Suppressor macrophage treated with lipopolysaccharide for 1 hour (primary cell): ENCODE measurements at regions not wholly inside any gene's neighbourhood (a gene's known extent, or its start where the extent isn't known, plus 50 kb on each side); places are given as distances from the start of the nearest gene placed in this dataset.
A peak's percentile ranks its signal among the peaks of the same experiment; 100 is the strongest.
"Not testable (repeated sequence)": the region's sequence is repeated elsewhere in the genome, so short reads cannot be mapped to it uniquely, and the experiment has no call there.

ENCODE experiments used
- DNase-seq, 3 donors: peaks; one replicate each; pipeline ENCODE4 v3.0.0-alpha.2; 2020 to 2022

DNA sequence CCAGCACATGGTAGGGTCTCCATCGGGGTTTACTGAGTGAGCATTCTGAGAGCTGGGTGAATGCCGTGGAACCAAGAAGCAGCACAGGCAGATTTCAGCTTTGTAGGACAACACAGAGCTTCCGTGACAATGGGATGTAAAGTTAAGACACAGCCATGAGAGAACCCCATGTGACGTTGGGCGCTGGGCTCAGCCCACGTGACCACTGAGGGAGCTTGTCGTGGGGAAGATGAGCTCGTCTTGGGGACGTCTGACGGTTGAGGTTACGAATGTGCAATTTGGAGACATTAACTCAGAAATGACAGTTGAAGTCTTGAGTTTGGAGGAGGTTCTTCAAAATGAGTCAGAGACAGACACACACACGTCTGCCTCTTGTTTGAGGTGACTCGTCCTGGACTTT, 51.5 kb upstream of the MUC20 start:
- DNase-seq, result peak; percentile 17 to 65 (median 36)

DNA sequence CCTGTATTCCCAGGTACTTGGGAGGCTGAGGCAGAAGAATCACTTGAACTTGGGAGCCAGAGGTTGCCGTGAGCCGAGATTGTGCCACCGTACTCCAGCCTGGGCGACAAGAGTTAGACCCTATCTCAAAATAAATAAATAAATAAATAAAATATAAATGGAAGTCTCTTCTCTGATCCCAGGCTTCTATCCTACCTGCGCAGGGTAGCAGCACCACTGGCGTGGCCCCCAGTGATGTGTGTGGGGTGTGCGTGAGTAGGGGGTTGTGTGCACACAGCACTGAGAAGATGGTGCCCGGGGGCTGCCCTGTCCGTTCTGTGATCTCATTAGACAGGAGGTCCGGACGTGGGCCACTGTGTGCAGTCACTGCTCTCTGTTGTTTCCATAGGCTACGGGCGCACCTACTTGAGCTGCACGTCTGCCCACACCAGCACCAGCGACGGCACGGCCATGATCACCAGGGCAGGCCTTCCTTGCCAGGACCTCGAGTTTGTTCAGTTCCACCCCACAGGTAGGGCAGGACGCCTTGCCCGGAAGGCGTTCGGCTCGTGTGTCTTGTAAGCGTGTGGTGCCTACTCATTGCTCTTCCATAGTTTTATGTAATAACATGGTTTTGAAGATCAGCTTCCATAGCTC, 52.5 kb upstream of the MUC20 start:
- DNase-seq, result not testable (repeated sequence)

DNA sequence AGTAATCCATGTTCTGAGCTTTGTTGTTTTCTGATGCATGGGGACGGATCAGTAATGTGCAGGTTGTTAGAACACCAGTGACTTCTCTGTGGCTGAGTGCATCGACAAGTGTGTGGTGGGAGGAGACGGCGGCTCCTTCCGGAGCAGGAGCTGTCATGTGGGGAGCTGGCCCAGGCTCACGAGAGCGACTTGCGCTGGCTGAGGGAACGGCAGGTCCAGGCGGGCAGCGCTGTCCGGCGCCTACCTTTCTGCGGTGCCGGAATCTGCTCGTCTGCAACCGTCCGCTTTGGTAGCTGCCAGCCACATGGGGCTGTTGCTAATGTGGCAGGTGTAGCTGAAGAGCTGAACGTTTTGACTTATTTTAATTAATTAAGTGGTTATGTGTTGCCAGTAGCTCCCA, 55.5 kb upstream of the MUC20 start:
- DNase-seq, result not testable (repeated sequence)

DNA sequence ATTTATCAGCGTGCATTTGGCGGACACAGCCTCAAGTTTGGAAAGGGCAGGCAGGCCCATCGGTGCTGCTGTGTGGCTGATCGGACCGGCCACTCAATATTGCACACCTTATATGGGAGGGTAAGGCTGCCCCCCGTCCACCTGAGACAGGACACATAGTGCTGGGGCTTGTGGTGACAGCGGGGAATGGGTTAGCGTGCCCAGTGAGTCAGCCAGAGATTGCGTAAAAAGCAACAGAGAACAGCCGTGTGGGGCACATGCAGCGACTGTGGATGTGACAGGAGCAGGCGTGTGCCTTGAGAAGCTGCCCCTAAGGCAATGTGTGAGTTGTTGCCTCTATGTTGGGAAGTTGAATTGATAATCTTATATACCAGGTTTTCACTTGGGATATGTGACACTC, 56.6 kb upstream of the MUC20 start:
- peak in 1 of 3 donors; percentile 18 for DNase-seq

DNA sequence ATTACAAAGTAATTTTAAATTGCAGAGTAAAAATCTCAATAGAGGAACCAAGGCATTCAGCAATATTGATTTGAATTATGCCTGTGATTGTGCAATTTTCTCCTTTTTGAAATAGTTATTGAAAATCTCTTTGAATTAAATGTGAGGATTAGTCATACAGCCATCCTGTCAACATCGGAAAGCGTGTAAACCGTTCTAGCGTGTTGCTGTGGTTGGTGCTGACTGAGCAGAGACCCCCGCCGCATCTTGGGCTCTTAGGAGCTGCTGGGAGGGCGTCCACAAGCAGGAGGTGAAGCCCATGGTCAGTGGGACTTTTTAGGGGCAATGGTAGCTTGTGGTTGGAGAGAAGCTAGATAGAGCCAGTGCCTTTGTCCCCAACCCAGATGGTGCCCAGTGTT, 61.6 kb upstream of the MUC20 start:
- not testable (repeated sequence) for DNase-seq

DNA sequence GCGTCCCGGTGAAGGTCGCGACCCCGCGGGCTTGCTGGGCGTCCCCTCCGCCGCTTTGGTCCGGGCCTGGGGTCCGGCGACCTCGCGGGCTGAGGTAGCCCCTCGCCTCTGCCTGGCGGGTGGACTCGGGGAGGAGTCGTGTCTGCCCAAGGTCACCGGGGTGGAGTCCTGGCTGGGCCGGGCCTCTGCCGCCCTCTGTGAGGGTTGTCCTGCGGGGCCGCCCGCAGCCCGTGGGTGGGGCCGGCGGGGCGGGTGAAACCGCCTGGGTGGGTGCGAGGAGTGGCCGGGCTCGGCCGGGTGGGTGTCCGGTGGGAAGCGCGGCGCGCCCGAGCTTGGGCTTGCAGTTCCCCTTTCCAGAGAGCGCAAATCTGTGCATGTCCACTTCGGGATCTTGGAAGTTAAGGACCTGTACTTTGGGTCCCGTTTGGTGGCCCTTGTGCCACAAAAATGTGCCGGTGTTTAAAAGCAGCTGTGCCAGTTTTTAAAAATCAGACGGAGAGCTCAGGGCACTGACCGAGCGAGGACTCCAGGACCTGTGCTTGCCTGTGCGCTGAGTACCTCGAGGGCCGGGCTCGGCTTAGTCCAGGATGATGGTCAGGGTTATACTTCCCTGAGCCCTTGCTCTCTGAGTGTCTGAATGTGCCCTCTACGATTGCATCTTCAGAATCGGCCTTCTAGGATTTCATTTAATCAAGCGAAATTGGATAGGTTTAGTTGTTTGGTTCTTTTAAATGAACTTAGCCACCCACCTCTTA, 62.2 kb upstream of the MUC20 start:
- not testable (repeated sequence) for DNase-seq

DNA sequence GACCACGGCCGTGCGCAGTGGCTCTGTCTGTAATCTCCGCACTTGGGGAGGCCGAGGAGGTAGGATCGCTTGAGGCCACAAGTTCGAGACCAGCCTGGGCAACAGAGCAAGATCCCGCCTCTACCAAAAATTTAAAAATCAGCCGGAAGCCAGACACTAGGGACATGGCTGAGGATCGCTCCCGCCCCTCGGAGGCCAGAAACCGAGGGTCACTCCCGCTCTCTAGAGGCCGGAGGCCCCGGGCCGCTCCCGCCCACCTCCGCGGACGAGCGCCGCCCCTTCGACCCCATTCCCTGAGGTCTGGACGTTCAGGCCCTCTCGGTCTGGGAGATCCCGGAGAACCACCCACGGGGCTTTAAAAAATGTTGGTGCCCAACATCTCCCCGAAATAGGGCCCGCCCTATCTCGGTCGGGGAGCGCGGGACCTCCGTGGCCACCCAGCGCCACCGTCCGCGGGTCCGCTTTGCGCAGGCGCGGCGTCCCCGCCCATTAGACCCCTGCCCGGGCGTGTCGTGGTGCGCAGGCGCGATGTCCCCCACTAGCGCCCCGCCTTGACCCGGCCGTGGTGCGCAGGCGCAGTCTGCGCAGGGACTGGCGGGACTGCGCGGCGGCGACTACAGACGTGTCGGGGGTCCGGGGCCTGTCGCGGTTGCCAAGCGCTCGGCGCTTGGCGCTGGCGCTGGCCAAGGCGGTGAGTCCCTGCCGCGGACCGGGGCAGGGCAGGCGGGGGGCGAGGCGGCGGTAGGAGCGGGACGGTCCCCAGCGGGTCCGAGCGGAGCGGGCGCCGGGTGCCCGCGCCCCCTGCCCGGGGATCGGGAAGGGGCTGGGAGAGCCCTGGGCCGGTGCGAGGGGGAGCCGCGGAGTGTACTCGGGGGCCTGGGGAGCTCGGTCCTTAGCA, 63.1 kb upstream of the MUC20 start:
- peak; percentile 1 to 95 (median 94) for DNase-seq

DNA sequence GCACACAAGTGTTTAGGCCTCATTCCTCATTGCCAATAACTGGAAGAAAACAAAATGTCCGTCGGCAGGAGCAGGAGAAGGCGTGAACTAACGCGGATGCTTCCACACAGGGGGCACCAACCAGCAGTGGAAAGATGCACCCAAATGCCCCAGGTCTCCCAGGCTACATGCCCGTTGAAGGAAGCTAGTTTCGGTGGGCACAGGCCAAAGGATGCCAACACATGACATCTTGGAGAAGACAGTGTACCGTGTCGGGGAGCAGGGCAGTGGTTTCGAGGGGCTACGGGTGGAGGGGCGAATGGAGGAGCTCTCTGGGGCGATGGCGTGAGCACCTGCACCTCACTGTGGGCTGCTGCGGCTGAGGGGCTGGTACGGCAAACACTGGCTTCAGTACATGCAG, 64.7 kb upstream of the MUC20 start:
- DNase-seq, result not testable (repeated sequence)

DNA sequence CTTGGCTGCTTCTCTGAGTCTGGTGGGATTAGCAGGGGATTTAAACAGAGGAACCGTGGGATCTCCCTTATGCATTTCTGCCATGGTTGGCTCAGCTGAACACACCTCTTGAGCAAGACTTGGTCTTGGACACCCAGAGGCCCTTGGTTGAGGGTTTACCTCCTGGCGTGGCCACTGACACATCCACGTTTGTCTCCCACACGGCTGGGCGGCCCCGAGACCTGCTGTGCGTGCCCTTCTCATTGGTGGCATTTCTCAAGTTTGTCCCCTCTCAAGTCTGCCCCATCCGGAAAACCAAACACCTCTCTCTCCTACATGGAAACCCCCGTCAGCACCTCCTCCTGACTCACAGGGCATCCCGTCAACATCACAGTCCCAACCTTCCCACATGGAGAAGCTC, 66.0 kb upstream of the MUC20 start:
- not testable (repeated sequence) for DNase-seq

DNA sequence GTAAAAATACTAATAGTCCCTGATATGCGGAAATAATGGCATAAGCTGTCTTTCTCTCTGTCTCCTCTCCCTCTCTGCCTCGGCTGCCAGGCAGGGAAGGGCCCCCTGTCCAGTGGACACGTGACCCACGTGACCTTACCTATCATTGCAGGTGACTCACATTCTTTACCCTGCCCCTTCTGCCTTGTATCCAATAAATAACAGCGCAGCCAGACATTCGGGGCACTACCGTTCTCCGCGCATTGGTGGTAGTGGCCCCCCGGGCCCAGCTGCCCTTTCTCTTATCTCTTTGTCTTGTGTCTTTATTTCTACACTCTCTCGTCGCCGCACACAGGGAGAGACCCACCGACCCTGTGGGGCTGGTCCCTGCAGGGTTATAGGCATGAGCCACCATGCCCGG, 66.6 kb upstream of the MUC20 start:
- DNase-seq, result not testable (repeated sequence)

DNA sequence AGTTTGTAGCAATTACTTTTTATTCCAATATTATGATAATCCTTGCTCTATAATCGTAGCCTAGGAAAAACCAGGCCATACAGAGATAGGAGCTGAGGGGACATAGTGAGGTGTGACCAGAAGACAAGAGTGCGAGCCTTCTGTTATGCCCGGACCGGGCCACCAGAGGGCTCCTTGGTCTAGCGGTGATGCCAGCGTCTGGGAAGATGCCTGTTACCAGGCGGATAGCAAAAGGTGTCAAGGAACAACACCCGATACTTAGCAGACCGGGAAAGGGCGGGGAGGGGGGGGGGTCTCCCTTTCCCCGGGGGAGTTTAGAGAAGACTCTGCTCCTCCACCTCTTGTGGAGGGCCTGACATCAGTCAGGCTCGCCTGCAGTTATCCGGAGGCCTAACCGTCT, 67.1 kb upstream of the MUC20 start:
- DNase-seq, result peak in 2 of 3 donors; percentile 3 to 39

DNA sequence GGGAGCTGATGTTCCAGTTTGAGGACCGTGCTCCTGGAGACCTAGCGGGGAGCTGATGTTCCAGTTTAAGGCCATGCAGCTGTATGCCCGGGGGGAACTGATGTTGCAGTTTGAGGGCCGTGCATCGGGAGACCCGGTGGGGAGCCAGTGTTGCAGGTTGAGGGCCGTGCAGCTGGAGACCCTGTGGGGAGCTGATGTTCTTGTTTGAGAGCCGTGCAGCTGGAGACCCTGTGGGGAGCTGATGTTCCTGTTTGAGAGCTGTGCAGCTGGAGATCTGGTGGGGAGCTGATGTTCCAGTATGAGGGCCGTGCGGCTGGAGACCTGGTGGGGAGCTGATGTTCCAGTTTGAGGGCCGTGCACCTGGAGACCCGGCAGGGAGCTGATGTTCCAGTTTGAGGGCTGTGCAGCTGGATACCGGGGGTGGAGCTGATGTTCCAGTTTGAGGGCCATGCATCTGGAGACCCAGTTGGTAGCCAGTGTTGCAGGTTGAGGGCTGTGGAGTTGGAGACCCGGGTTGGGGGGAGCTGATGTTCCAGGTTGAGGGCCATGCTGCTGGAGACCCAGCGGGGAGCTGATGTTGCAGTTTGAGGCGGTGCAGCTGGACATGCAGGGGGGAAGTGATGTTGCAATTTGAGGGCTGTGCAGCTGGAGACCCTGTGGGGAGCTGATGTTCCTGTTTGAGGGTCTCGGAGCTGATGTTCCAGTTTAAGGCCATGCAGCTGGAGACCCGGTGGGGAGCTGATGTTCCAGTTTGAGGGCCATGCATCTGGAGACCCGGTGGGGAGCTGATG, 64.4 kb upstream of the APOD start:
- not testable (repeated sequence) for DNase-seq

DNA sequence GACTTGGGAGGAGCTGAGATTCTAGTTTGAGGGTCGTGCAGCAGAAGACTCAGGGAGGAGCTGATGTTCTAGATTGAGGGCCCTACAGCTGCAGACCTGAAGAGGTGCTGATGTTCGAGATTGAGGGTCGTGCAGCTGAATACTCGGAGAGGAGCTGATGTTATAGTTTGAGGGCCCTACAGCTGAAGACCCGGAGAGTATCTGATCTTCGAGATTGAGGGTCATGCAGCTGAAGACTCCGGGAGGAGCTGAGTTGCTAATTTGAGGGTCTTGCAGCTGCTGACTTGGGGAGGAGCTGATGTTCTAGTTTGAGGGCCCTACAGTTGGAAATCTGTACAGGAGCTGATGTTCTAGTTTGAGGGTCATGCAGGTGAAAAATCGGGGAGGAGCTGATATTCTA, 62.1 kb upstream of the APOD start:
- not testable (repeated sequence) for DNase-seq

DNA sequence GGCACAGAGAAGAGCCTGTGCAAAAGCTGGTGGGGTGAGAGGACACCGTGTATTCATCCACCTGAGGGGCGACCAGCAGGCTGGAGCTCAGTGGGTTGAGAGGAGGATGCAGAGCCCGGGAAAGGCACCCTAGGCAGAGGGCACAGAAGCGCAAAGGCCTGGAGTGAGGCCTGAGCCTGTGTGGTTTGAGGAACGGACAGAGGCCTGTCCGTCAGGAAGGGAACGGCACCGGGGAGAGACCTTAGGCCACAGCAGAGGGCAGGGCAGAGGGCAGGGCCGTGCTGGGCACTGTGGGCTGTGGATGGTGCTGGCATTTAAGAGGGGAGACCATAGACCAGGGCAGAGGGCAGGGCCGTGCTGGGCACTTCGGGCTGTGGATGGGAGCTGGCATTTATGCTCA, 59.5 kb upstream of the APOD start:
- DNase-seq, result peak in 1 of 3 donors; percentile 17

DNA sequence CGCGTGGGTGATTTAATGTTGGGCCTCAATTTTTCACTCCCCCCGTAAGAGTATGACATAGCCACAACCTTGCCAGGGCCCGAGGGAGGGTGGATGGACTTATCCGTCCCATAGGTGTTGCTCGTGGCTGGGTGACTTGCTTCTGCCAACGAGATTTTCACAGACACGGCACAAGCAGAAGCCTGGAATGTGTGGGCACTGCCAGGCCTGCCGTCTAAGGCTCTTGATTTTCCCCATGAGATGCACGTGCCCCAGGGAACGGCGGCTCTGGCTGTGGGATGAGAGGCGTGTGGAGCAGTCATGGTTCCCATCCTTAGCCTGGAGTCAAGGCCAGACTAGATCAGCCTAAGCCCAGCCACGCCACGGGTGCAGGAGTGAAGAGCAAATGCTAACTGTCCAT, 58.6 kb upstream of the APOD start:
- DNase-seq, result peak in 1 of 3 donors; percentile 12

DNA sequence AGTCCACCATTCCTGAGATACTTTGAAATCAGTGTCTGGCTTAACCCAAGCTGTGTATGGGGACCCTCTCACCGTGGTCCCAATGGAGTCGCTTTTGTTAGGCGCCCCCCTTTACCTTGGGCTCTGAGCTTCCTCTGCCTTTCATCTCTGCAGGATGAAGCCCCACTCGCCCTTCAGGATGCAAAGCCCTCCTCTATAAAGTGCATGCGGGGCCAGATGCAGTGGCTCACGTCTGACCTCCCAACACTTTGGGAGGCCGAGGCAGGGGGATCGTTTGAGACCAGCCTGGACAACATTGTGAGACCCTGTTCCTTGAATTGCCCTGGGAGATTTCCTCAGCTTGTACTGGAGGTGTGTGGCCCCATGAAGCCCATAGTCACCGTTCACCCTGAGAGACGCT, 54.7 kb upstream of the APOD start:
- not testable (repeated sequence) for DNase-seq

DNA sequence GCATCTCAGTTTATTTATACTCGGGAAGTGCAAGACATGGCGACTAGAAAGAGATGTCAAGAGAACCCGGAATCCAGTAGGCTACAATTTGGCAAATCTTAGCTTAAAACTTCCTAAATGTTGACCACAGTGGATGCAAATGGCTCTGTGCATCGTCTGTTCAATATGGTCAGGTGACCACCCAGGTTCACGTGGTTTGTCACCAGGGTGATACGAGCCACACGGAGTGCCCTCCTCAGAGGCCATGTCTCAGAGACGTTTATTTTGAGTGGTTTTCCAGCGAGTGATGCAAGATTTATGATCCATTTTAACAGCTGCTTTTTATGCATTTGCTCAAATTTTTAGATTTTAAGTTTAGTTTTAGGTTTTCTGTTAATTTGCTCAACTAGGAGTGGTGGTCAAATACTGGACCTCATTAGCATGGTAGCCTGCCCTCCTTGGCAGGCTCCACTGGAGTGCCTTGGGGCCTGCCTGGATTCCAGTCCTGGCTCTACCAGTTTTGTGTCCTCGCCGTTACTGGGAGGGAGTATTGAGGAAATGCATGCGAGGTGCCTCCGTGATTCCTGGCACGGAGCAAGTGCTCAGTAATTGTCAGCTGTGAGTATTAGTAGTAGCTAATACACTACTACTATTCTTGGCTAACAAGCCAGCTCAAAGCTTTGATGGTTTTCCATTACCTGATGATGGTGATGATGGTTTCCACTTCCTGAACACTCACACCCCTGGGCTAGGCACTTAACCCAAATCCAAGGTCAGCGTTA, 53.9 kb upstream of the APOD start:
- not testable (repeated sequence) for DNase-seq

DNA sequence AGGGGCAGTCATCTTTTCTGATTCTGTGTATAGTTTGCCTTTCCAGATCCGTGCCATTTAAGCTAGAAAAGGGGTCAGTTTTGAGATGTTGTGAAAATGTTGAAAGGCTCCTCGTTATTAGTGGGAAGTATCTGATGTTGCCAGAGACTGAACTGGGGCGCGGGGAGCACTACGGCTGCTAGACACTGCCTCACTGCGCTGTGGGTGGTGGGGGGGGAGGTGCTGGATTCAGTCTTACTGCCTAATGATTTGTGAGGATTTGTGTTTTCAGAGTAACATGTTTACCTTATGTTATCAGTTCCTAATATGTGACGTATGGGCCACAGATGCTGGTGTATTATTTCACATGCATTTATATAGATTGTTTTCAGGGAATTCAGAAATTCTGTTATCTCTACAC, 53.3 kb upstream of the APOD start:
- not testable (repeated sequence) for DNase-seq

DNA sequence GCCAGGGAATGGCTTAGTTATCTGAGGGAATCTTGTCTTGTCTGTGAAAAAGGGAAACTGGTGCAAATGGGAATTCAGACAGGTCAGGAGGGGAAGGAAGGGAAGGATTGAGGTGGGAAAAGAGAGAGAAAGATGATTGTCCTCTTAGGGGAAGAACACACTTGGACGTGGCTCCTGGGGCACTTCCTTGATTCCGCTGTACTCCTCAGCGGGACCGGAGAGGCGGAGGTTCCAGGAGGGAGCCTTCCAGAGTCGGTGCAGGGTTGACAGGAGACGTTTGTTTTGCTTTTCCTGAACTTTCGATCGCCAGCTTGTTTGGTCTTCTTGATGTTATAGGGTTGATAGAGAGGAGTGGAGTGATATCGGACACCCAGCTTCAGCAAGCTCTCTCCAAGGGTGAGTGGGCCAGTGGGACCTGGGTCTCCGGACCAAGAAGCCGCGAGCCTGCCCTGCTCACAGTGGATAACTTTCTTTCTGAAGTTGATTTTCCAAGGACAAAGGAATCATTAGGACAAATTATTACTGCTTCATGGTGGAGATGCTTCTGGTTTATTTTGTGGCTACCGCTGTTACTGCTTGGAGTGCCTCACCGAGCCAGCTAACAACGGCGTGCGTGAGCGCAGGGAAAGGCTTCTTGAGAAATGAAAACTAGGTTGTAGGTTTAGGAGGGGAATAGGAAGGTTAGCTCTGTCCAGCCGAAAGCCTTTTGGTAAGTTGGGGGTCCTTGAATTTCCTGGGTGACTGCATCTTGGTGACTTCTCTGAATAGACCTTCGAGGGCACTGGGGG, 52.4 kb upstream of the APOD start:
- DNase-seq, result peak in 1 of 3 donors; percentile 14

DNA sequence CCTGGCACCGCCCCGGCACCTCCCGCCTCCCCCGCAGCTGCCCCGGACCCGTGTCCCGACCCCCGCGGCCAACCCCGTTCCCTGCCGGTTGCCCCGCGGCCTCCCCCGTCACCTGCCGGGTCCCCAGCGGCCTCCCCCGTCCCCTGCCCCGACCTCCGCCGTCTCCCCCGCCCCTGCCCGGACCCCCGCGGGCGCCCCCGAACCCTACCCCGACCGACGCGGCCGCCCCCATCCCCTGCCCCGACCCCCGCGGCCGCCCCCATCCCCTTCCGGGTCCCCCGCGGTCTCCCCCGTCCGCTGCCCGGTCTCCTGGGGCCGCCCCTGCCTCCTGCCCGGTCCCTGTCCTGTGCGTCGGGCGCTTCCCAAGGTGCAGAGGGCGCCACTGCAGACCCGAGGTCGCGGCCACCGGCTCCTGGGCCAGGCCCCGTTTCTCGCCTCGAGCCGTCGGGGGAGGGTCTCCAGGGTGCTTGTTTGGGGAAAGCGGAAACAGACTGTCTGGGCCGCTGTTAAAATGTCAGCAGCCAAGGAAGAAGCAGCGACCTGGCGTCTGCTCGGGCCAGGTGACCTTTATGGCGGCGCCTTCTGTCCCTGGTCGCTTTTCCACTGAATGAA, 51.6 kb upstream of the APOD start:
- not testable (repeated sequence) for DNase-seq
